ENCODE measurements at regions not wholly inside any gene's neighbourhood (a gene's known extent, or its start where the extent isn't known, plus 50 kb on each side); places are given as distances from the start of the nearest gene placed in this dataset.

- TF ChIP-seq CTCF (IDR thresholded peaks at IDR 0.05; ENCODE audit: low read depth, low read length) (no peak), POLR2A (IDR thresholded peaks at IDR 0.05; ENCODE audit: extremely low read depth, insufficient read length) (no peak), MYC (IDR thresholded peaks at IDR 0.05; ENCODE audit: low read depth, low read length) (no peak), MAX (IDR thresholded peaks at IDR 0.05; ENCODE audit: low read depth, low read length) (no peak)
These were observed 139.5 kb downstream of the KCNRG start for GRCh38 chr13:50154697-50155096.
